Esophagus muscularis mucosa (tissue), 3 donors: ENCODE measurements at regions not wholly inside any gene's neighbourhood (a gene's known extent, or its start where the extent isn't known, plus 50 kb on each side); places are given as distances from the start of the nearest gene placed in this dataset.

ENCODE experiments used
- CTCF ChIP-seq, 3 experiments: fragments of 200-600 bp in 2 of 3; fragments of 450-650 bp in 1 of 3; sonication (generic) in 2 of 3; IDR thresholded peaks; one replicate each; pipeline ENCODE4 v1.5.1; 2017 to 2019; ENCODE audit warnings: antibody characterized with exemption in 3 of 3, mild to moderate bottlenecking in 2 of 3, moderate library complexity in 1 of 3
- POLR2A ChIP-seq: fragments of 450-650 bp; IDR thresholded peaks from one replicate; pipeline ENCODE4 v1.6.1; 2017; ENCODE audit warnings: antibody characterized with exemption, moderate library complexity, mild to moderate bottlenecking, low read depth
- POLR2AphosphoS5 ChIP-seq, 2 donors: sonication (generic); formaldehyde crosslinking; IDR thresholded peaks; one replicate each; pipeline ENCODE4 v1.6.1; 2017; ENCODE audit warnings: antibody characterized with exemption in 2 of 2

- TF ChIP-seq CTCF (IDR thresholded peaks at IDR 0.05) (no peak), POLR2A (no peak), POLR2AphosphoS5 (IDR thresholded peaks at IDR 0.05) (no peak)
Measured at GRCh38 chr13:82961757-82962156, 920.5 kb downstream of the SLITRK1 start.
